H1 (cell line): ENCODE measurements at regions not wholly inside any gene's neighbourhood (a gene's known extent, or its start where the extent isn't known, plus 50 kb on each side); places are given as distances from the start of the nearest gene placed in this dataset.

Source experiments
- CTCF ChIA-PET: fragments of 300-600 bp; sonication (Branson Sonifier 250); formaldehyde crosslinking; loops from one replicate; lab custom pipeline; 2021; ENCODE audit not compliant: partially characterized antibody; lab: Charles Lee
- POLR2A ChIA-PET: fragments of 300-600 bp; sonication (Branson Sonifier 250); formaldehyde crosslinking; loops from one replicate; lab custom pipeline; 2021; ENCODE audit warnings: inconsistent platforms; ENCODE audit not compliant: partially characterized antibody; lab: Charles Lee
- DNase-seq, 2 experiments: peaks; one replicate each; pipeline versions ENCODE4 v3.0.0 to v3.0.0-alpha.2; 2010 to 2022; ENCODE audit warnings: low spot score in 2 of 2, low read depth in 1 of 2, mixed read lengths in 1 of 2
- FAIRE-seq: peaks from 2 replicates; lab custom pipeline; 2011; peaks lifted over from hg19 to GRCh38; lab: Jason Lieb, UNC
- H2AFZ ChIP-seq: 2 replicates; pipeline ENCODE4 v1.8.1; 2012; ENCODE audit warnings: low read length, inconsistent platforms
- H2AK5ac ChIP-seq: 2 replicates; pipeline ENCODE4 v1.6.1; 2013; ENCODE audit warnings: low read depth, low read length
- H2BK120ac ChIP-seq: replicated peaks from 2 replicates; pipeline ENCODE3; 2013; ENCODE audit warnings: low read depth, low read length, inconsistent platforms
- H2BK12ac ChIP-seq: 2 replicates; pipeline ENCODE4 v1.6.1; 2013; ENCODE audit warnings: low read depth, low read length
- H2BK15ac ChIP-seq: 2 replicates; pipeline ENCODE4 v1.6.1; 2013; ENCODE audit warnings: low read length
- H2BK20ac ChIP-seq: 2 replicates; pipeline ENCODE4 v1.6.1; 2013; ENCODE audit warnings: low read length
- H2BK5ac ChIP-seq: 2 replicates; pipeline ENCODE4 v1.6.1; 2013; ENCODE audit warnings: low read depth, low read length
- H3K14ac ChIP-seq: 2 replicates; pipeline ENCODE4 v1.6.1; 2013; ENCODE audit warnings: inconsistent platforms; ENCODE audit not compliant: insufficient read length
- H3K18ac ChIP-seq: 2 replicates; pipeline ENCODE4 v1.6.1; 2013; ENCODE audit warnings: low read length; ENCODE audit errors: extremely low read depth
- H3K23ac ChIP-seq: 2 replicates; pipeline ENCODE4 v1.6.1; 2013; ENCODE audit warnings: inconsistent platforms; ENCODE audit not compliant: insufficient read length
- H3K23me2 ChIP-seq: 2 replicates; pipeline ENCODE4 v1.6.1; 2013; ENCODE audit warnings: low read depth, low read length
- H3K27ac ChIP-seq: 2 replicates; pipeline ENCODE4 v1.6.1; 2011; ENCODE audit warnings: low read depth, low read length, inconsistent platforms
- H3K27me3 ChIP-seq, 4 experiments: replicated peaks in 1 of 4; 1 replicate in 1 of 4; 2 replicates in 3 of 4; pipeline versions ENCODE4 v1.6.1 to v1.8.1; 2011 to 2013; ENCODE audit warnings: low read length in 3 of 4, mild to moderate bottlenecking in 3 of 4, inconsistent platforms in 2 of 4, mixed read lengths in 2 of 4, moderate library complexity in 1 of 4; ENCODE audit not compliant: control insufficient read depth in 3 of 4, insufficient read depth in 3 of 4; ENCODE audit errors: extremely low read depth in 1 of 4
- H3K36me3 ChIP-seq, 4 experiments: 2 replicates each; pipeline versions ENCODE4 v1.6.1 to v1.8.1; 2011 to 2013; ENCODE audit warnings: mild to moderate bottlenecking in 4 of 4, low read length in 3 of 4, moderate library complexity in 2 of 4, control low read depth in 1 of 4, inconsistent platforms in 1 of 4; ENCODE audit not compliant: insufficient read depth in 4 of 4, control insufficient read depth in 2 of 4
- H3K4ac ChIP-seq: replicated peaks from 2 replicates; pipeline ENCODE3; 2013; ENCODE audit warnings: low read length, low read depth, mixed read lengths, inconsistent platforms; ENCODE audit not compliant: insufficient read length
- H3K4me1 ChIP-seq, 4 experiments: replicated peaks in 1 of 4; 1 replicate in 1 of 4; 2 replicates in 3 of 4; pipeline versions ENCODE4 v1.6.1 to v1.8.1; 2011 to 2013; ENCODE audit warnings: low read length in 3 of 4, inconsistent platforms in 2 of 4, mixed read lengths in 1 of 4; ENCODE audit not compliant: insufficient read depth in 4 of 4, control insufficient read depth in 3 of 4
- H3K4me2 ChIP-seq, 2 experiments: 2 replicates each; pipeline versions ENCODE4 v1.6.1 to v1.8.1; 2011 to 2013; ENCODE audit warnings: low read depth in 2 of 2, low read length in 2 of 2, control low read depth in 1 of 2, inconsistent platforms in 1 of 2, mild to moderate bottlenecking in 1 of 2; ENCODE audit not compliant: insufficient read depth in 1 of 2
- H3K4me3 ChIP-seq, 4 experiments: fragments of 200-600, 300-600 bp in 1 of 4; sonication (generic), shearing (Covaris generic), sonication (Bioruptor Twin) in 1 of 4; 2 replicates each; pipeline versions ENCODE4 v1.5.1 to v1.8.1; 2011 to 2016; ENCODE audit warnings: low read length in 4 of 4, low read depth in 3 of 4, control low read depth in 2 of 4, inconsistent platforms in 2 of 4, mild to moderate bottlenecking in 2 of 4, mixed read lengths in 1 of 4, moderate library complexity in 1 of 4; ENCODE audit not compliant: insufficient read depth in 2 of 4; ENCODE audit errors: extremely low read depth in 1 of 4
- H3K56ac ChIP-seq: replicated peaks from 2 replicates; pipeline ENCODE3; 2013; ENCODE audit warnings: low read depth, mild to moderate bottlenecking, mixed read lengths, low read length, inconsistent platforms; ENCODE audit not compliant: insufficient read length
- H3K79me1 ChIP-seq: 2 replicates; pipeline ENCODE4 v1.6.1; 2013; ENCODE audit warnings: low read depth, low read length, control low read depth
- H3K79me2 ChIP-seq, 2 experiments: 2 replicates each; pipeline versions ENCODE4 v1.6.1 to v1.8.1; 2012 to 2013; ENCODE audit warnings: low read length in 2 of 2, mild to moderate bottlenecking in 2 of 2, inconsistent platforms in 1 of 2; ENCODE audit not compliant: insufficient read depth in 2 of 2, control insufficient read depth in 1 of 2
- H3K9ac ChIP-seq, 4 experiments: replicated peaks in 1 of 4; 1 replicate in 1 of 4; 2 replicates in 3 of 4; pipeline versions ENCODE4 v1.6.1 to v1.8.1; 2011 to 2013; ENCODE audit warnings: low read depth in 3 of 4, low read length in 3 of 4, control low read depth in 2 of 4, mild to moderate bottlenecking in 2 of 4, moderate library complexity in 2 of 4, inconsistent platforms in 1 of 4; ENCODE audit errors: extremely low read depth in 1 of 4
- H3K9me3 ChIP-seq, 2 experiments: 2 replicates each; pipeline versions ENCODE4 v1.6.1 to v1.8.1; 2012 to 2013; ENCODE audit warnings: mild to moderate bottlenecking in 2 of 2, moderate library complexity in 2 of 2, control low read depth in 1 of 2, inconsistent platforms in 1 of 2, low read depth in 1 of 2, low read length in 1 of 2, mixed read lengths in 1 of 2; ENCODE audit not compliant: insufficient read depth in 2 of 2
- H4K20me1 ChIP-seq, 2 experiments: replicated peaks in 1 of 2; 2 replicates each; pipeline versions ENCODE3 to v1.8.1; 2011 to 2013; ENCODE audit warnings: inconsistent platforms in 2 of 2, low read length in 2 of 2, mild to moderate bottlenecking in 1 of 2; ENCODE audit not compliant: insufficient read depth in 2 of 2, control insufficient read depth in 1 of 2
- H4K5ac ChIP-seq: 2 replicates; pipeline ENCODE4 v1.6.1; 2013; ENCODE audit warnings: low read length, low read depth, mixed read lengths, inconsistent platforms; ENCODE audit not compliant: insufficient read length
- H4K8ac ChIP-seq: 2 replicates; pipeline ENCODE4 v1.8.0; 2013; ENCODE audit warnings: mild to moderate bottlenecking, moderate library complexity, low read length, inconsistent platforms; ENCODE audit not compliant: insufficient read depth; ENCODE audit errors: extremely low read depth
- H4K91ac ChIP-seq: replicated peaks from 2 replicates; pipeline ENCODE3; 2013; ENCODE audit warnings: low read length, mixed read lengths, inconsistent platforms; ENCODE audit not compliant: insufficient read length
- BACH1 ChIP-seq: IDR thresholded peaks from 2 replicates; pipeline ENCODE4 v1.6.1; 2012; ENCODE audit warnings: low read length, improper control_type of control experiment
- BRCA1 ChIP-seq: IDR thresholded peaks from 2 replicates; pipeline ENCODE4 v1.6.1; 2012; ENCODE audit warnings: low read depth, low read length, improper control_type of control experiment
- CTBP2 ChIP-seq: IDR thresholded peaks from 2 replicates; pipeline ENCODE4 v1.7.0; 2011; ENCODE audit warnings: borderline replicate concordance, mild to moderate bottlenecking, moderate library complexity, mixed read lengths, low read length; ENCODE audit not compliant: insufficient read depth, insufficient read length
- EZH2 ChIP-seq: fragments of 200-600 bp; sonication (generic); IDR thresholded peaks from 2 replicates; pipeline ENCODE4 v1.7.1; 2012; ENCODE audit warnings: low read depth, mild to moderate bottlenecking, moderate library complexity, low read length, inconsistent platforms; ENCODE audit not compliant: severe bottlenecking
- GTF2F1 ChIP-seq: IDR thresholded peaks from 2 replicates; pipeline ENCODE4 v1.6.1; 2012; ENCODE audit warnings: low read depth, low read length, improper control_type of control experiment, borderline replicate concordance
- PHF8 ChIP-seq: fragments of 200-600 bp; sonication (generic); conservative IDR thresholded peaks from 2 replicates; pipeline ENCODE4 v1.7.1; 2012; ENCODE audit warnings: low read depth, mild to moderate bottlenecking, inconsistent platforms, low read length, moderate library complexity
- RBBP5 ChIP-seq: IDR thresholded peaks from 2 replicates; pipeline ENCODE4 v1.7.1; 2012; ENCODE audit warnings: low read depth, mild to moderate bottlenecking, inconsistent platforms, low read length, moderate library complexity, borderline replicate concordance
- SP1 ChIP-seq: IDR thresholded peaks from 2 replicates; pipeline ENCODE4 v1.6.1; 2011; ENCODE audit warnings: low read depth, low read length
- SP4 ChIP-seq: IDR thresholded peaks from 2 replicates; pipeline ENCODE4 v1.6.1; 2012; ENCODE audit warnings: low read length, inconsistent platforms
- TBP ChIP-seq: IDR thresholded peaks from 2 replicates; pipeline ENCODE4 v1.6.1; 2011; ENCODE audit warnings: low read depth, low read length, improper control_type of control experiment
- YY1 ChIP-seq: IDR thresholded peaks from 2 replicates; pipeline ENCODE4 v1.6.1; 2011; ENCODE audit warnings: low read depth, mild to moderate bottlenecking, low read length
- WGBS, 2 experiments: shearing (Covaris generic) in 1 of 2; methylation state at CpG; one replicate each; pipeline versions ENCODE4 v1.1.6 to v1.1.7; 2013 to 2015; ENCODE audit warnings: low lambda C conversion rate in 2 of 2, mixed read lengths in 2 of 2, inconsistent platforms in 1 of 2, low coverage in 1 of 2, missing lambda C conversion rate in 1 of 2; ENCODE audit not compliant: insufficient replicate concordance in 2 of 2, insufficient coverage in 1 of 2, insufficient read length in 1 of 2; ENCODE audit errors: extremely low coverage in 1 of 2, missing lambda C conversion rate in 1 of 2; 5-methylcytosine and 5-hydroxymethylcytosine counted together
- TF ChIP-seq, protein P1 (sequence below): IDR thresholded peaks from 2 replicates; pipeline ENCODE4 v1.6.1; 2011; ENCODE audit warnings: low read length, improper control_type of control experiment

- ChIA-PET CTCF (interaction anchor here (0.6 to 2.0 kb wide), 9 partner anchors 11 to 607 kb away, joined by 3 to 7 read pairs (median 3); no protein-coding TSS in a partner anchor), POLR2A (no interaction called here)
- Histone ChIP-seq H2AFZ (no peak overlapping the region), H4K8ac (no peak overlapping the region), H3K27ac (no peak overlapping the region), H4K5ac (no peak overlapping the region), H3K4me2 (no peak overlapping the region), H2BK12ac (no peak overlapping the region), H2BK5ac (no peak overlapping the region), H2BK15ac (no peak overlapping the region), H4K91ac (no peak overlapping the region), H2AK5ac (no peak overlapping the region), H3K23ac (no peak overlapping the region), H3K14ac (no peak overlapping the region), H2BK20ac (no peak overlapping the region), H3K27me3 (no peaks in the 10 kb centered on the region), H3K4me1 (no peaks in the 10 kb centered on the region), H3K18ac (no peak overlapping the region), H3K9ac (no peak overlapping the region), H3K4me3 (no peak overlapping the region), H2BK120ac (no peak overlapping the region), H4K20me1 (no peaks in the 10 kb centered on the region), H3K4ac (no peak overlapping the region), H3K56ac (no peak overlapping the region), H3K23me2 (no peaks in the 10 kb centered on the region), H3K9me3 (no peaks in the 10 kb centered on the region), H3K79me1 (no peaks in the 10 kb centered on the region), H3K36me3 (no peaks in the 10 kb centered on the region), H3K79me2 (no peaks in the 10 kb centered on the region)
- whole genome bisulfite sequencing, 2 experiments, result 92% methylated on average over 7 of the region's 7 CpGs; no CpG with 5 or more reads in 1 of the 2 experiments
- FAIRE-seq (no peak), DNase-seq (no peak)
- TF ChIP-seq YY1, result no peak
- TF ChIP-seq TBP, result no peak
- TF ChIP-seq, protein P1, sequence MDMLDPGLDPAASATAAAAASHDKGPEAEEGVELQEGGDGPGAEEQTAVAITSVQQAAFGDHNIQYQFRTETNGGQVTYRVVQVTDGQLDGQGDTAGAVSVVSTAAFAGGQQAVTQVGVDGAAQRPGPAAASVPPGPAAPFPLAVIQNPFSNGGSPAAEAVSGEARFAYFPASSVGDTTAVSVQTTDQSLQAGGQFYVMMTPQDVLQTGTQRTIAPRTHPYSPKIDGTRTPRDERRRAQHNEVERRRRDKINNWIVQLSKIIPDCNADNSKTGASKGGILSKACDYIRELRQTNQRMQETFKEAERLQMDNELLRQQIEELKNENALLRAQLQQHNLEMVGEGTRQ, result no peak
- TF ChIP-seq SP1, result no peak
- TF ChIP-seq SP4, result no peak
- no peak for TF ChIP-seq CTBP2
- TF ChIP-seq PHF8, result no peak
- TF ChIP-seq RBBP5, result no peak
- TF ChIP-seq GTF2F1, result no peak
- no peak for TF ChIP-seq BRCA1
- no peak for TF ChIP-seq EZH2
- no peak for TF ChIP-seq BACH1
Observed at GRCh38 chr2:230614040-230614439, 98.6 kb upstream of the CAB39 start.
